ENCODE measurements at regions not wholly inside any gene's neighbourhood (a gene's known extent, or its start where the extent isn't known, plus 50 kb on each side); places are given as distances from the start of the nearest gene placed in this dataset.

DNA sequence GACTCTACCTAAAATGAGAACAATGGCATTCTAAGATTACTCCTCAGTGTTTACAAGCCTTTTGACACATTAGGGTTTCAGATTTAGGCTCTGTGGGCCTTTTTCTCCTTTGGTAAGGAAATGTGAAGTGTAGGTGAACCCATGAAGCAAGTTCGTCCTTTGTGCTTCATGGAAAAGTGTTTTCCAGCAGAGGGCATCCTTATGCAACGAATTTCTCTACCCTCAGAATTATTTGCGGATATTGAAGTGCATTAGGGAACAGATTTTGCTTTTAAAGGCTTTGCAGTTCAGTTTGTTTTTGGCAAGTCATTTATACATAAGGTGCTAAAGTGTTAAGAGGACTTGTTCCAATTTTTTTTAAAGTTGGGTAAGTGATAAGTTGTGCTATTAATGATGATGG lies 55.7 kb upstream of the FERMT1 start:
- DNase-seq = no peak

- no peak for DNase-seq
Observed at GRCh38 chr20:6173481-6173880, 50.7 kb upstream of the FERMT1 start.

All from activated CD4-positive, alpha-beta T cell treated with anti-CD3 and anti-CD28 coated beads, Interleukin-2, amount 50 U/mL, for 16 hours (primary cell).